Activated CD8-positive, alpha-beta memory T cell treated with anti-CD3 and anti-CD28 coated beads for 1 hour (primary cell): ENCODE measurements at regions not wholly inside any gene's neighbourhood (a gene's known extent, or its start where the extent isn't known, plus 50 kb on each side); places are given as distances from the start of the nearest gene placed in this dataset.
"Not testable (repeated sequence)": the region's sequence is repeated elsewhere in the genome, so short reads cannot be mapped to it uniquely, and the experiment has no call there.

Experiments
- DNase-seq, 2 donors: peaks; one replicate each; pipeline ENCODE4 v3.0.0-alpha.2; 2020; ENCODE audit warnings: low read depth in 1 of 2; ENCODE audit errors: extremely low read depth in 1 of 2

GRCh38 chr10:77740396-77740795, 102.8 kb upstream of the KCNMA1 start:
- DNase-seq, result not testable (repeated sequence)

- no peak for DNase-seq
These were observed 101.0 kb upstream of the KCNMA1 start for GRCh38 chr10:77738496-77739158.

DNA sequence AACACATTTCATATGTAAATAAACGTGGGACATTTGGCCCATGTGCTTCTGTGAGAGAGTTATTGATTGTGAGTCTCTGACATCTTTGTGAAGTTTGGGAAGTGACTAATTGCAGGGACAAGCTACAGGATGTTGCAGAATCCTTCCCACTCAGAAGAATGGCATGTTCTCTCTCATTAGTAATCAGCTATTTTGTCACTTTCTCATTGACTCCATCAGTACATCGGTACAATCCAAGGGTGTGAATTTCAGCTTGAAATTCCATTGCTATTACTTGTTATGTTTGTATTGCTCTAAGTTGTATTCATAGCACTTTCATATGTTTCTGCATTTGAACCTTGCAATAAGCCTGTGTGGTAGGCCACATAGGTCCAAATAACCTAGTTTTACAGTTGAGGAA, 100.0 kb upstream of the KCNMA1 start:
- no peak for DNase-seq

DNA sequence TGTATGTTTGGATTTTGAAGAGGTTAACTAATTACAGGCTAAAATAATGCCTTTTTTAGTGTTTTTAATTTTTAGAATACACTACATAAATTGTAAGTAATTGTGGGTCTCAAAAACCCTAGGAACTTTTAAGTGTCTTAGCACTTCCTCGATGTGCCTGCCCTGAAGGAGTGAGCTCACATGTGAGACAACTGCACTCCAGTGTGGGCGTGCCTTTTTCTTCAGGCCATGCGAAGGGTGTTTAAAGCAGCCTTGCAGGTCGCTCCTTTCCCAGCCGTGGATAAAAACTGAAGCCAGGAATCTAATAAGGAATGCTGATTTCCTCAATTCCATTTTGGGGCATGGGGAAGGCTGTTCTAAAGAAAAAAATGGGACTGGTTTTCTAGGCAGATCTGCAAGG, 97.5 kb upstream of the KCNMA1 start:
- not testable (repeated sequence) for DNase-seq

GRCh38 chr10:77732213-77733003, 94.8 kb upstream of the KCNMA1 start:
- DNase-seq, result no peak

DNA sequence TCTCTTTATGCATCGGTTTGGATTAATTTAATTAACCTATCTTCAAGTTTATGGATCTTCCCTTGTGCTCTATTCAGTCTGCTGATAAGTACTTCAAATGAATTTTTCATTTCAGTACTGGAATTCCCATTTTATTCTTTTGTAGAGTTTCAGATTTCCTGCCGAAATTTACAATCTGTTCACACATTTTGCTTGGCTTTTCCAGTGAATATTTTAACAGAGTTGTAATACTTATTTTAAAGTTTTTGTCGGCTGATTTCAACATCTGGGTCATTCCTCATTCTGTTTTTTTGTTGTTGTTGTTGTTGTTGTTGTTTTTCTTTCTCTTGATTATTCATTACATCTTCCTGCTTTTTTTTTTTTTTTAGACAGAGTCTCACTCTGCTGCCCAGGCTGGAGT, 89.9 kb upstream of the KCNMA1 start:
- no peak for DNase-seq

DNA sequence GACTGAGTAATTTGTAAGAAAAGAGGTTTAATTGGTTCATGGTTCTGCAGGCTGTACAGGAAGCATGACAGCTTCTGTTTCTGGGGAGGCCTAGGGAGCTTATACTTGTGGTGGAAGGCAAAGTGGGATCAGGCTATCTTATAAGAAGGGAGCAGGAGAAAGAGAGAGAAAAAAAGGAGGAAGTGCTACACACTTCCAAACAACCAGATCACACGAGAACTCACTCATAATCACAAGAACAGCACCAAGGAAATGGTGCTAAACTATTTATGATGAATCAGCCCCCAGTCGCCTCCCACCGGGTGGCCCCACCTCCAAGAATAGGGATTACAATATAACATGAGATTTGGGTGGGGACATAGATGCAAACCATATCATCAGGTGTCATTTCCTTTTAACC, 89.1 kb upstream of the KCNMA1 start:
- DNase-seq, result no peak

- DNase-seq, result no peak
These were observed 88.7 kb upstream of the KCNMA1 start for GRCh38 chr10:77726301-77726700.

DNA sequence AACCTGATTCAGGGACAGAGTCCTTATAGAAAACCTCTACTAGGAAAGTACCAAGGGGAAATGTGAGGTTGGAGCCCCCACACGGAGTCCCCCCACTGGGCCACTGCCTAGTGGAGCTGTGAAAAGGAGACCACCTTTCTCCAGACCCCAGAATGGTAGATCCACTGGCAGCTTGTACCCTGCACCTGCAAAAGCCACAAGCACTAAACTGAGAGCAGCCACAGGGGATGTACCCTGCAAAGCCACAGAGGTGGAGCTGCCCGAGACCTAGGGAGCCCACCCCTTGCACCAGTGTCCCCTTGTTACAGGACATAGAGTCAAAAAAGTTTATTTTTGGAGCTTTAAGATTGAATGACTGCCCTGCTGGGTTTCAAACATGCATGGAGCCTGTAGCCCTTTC, 87.2 kb upstream of the KCNMA1 start:
- no peak for DNase-seq

DNA sequence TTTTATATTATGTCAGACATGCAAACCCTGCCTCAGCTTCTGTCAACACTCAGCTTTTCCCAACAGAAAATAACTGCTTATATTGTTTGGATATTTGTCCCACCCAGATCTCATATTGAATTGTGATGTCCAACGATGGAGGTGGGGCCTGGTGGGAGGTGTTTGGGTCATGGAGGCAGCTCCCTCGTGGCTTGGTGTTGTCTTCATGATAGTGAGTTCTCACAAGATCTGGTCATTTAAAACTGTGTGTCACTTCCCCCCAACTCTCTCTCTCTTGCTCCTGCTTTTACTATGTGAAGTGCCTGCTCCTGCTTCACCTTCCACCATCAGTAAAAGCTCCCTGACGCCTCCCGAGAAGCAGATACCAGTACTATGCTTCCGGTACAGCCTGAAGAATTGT, 85.8 kb upstream of the KCNMA1 start:
- no peak for DNase-seq

- not testable (repeated sequence) for DNase-seq
These were observed 85.3 kb upstream of the KCNMA1 start for GRCh38 chr10:77722956-77723355.

DNA sequence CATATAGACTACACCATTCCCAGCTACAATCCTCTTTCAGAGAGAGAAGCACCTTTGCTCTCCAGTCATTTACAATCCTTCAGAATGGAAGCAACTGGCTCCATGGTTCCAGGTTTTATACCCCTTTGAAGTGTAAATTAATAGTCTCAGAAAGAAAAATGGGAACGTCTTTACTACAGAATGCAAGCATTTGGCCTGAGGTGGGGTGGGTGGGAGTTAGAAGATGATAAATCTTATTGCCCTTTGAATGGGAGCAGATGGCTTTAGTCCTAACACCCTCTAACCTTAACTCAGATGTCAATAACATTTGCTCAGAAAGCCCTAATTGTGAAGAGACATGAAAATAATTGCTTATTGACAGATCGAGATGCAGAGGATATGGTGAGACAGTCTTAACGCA, 84.2 kb upstream of the KCNMA1 start:
- DNase-seq, result no peak

DNA sequence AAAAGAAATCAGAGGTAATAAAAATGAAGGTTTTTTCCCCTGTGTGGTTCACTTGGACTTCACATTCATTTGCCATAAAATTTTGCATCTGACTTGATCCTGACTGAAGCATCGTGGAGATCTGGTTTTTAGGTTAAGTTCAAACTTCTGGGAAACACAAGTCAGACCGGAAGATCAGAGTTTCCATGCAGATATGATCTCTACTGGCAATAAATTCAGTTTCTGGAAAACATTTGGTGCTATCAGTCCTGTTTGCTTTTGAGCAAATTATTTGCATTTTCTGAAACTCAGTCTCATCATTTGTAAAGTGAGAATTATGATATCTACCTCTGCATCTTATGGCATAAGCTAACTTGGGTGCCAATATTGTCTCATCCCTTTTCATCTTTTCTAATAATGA, 81.3 kb upstream of the KCNMA1 start:
- no peak for DNase-seq

GRCh38 chr10:77718312-77718711, 80.7 kb upstream of the KCNMA1 start:
- not testable (repeated sequence) for DNase-seq

DNA sequence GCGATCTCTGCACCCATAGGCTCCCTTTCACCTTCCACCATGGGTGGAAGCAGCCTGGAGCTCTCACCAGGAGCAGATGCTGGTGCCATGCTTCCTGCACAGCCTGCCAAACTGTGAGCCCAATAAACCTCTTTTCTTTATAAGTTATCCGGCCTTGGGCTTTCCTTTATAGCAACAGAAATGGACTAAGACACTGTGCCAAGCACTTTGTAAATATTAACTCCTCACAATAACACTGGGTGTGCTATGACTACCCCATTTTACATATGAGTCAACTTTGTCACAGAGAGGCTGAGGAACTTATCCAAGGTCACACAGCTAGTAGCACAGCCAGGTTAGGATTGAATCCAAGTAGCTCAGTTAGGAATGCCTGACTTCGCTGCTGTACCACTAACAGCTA, 79.7 kb upstream of the KCNMA1 start:
- DNase-seq, result no peak

- no peak for DNase-seq
These were observed 79.1 kb upstream of the KCNMA1 start for GRCh38 chr10:77716458-77717317.

GRCh38 chr10:77715536-77715935, 77.9 kb upstream of the KCNMA1 start:
- no peak for DNase-seq

- no peak for DNase-seq
These were observed 77.5 kb upstream of the KCNMA1 start for GRCh38 chr10:77715088-77715487.

- no peak for DNase-seq
These were observed 76.1 kb upstream of the KCNMA1 start for GRCh38 chr10:77713521-77714280.

- DNase-seq, result no peak
These were observed 74.6 kb upstream of the KCNMA1 start for GRCh38 chr10:77712207-77712606.

- no peak for DNase-seq
These were observed 74.1 kb upstream of the KCNMA1 start for GRCh38 chr10:77711683-77712049.
